Ovary (tissue), 3 donors: ENCODE measurements at regions not wholly inside any gene's neighbourhood (a gene's known extent, or its start where the extent isn't known, plus 50 kb on each side); places are given as distances from the start of the nearest gene placed in this dataset.

Source experiments
- CTCF ChIP-seq, 3 donors: fragments of 450-650 bp in 2 of 3; fragments of 200-600 bp in 1 of 3; IDR thresholded peaks; one replicate each; pipeline versions ENCODE4 v1.5.1 to v1.8.0; 2016 to 2022; ENCODE audit warnings: antibody characterized with exemption in 3 of 3, mild to moderate bottlenecking in 1 of 3
- POLR2A ChIP-seq: fragments of 450-650 bp; IDR thresholded peaks from one replicate; pipeline ENCODE4 v1.6.1; 2017; ENCODE audit warnings: antibody characterized with exemption, mild to moderate bottlenecking, moderate library complexity
- donor health status: DM: no; HTN: no; CAD: no.

DNA sequence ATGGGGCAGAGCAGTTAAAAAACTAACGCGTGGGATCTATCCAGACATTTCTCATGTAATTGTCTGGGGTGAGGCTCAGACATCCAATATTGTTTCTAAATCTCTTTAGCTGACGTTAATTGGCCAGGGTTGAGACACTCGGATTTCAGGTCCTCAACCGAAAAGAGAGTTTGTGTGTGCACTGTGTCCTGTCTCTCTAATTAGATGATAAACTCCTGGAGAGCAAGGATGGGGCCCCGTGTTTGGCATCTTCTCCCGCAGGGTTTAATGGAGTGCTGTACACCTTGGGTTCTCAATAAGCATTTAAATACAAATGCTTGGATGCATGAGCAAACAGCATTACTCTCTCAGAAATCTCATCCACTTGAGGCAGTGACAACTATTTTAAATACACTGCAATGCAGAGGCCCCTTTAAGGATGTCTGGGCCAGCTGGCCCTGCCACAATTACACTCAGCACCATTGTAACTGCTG, 139.6 kb downstream of the MTX3 start:
- TF ChIP-seq CTCF (IDR thresholded peaks at IDR 0.05), result no peak
- TF ChIP-seq POLR2A, result no peak
